ENCODE measurements at regions not wholly inside any gene's neighbourhood (a gene's known extent, or its start where the extent isn't known, plus 50 kb on each side); places are given as distances from the start of the nearest gene placed in this dataset.

GRCh38 chr2:182616471-182617393 is 99.3 kb upstream of the DNAJC10 start (continued):
- TF ChIP-seq ZBTB40 (IDR thresholded peaks at IDR 0.05) (no peak), ZBTB40 (CRISPR knock-in tag; IDR thresholded peaks at IDR 0.05) (no peak), KLF1 (tag; IDR thresholded peaks at IDR 0.05) (no peak), ZNF449 (CRISPR knock-in tag; IDR thresholded peaks at IDR 0.05) (no peak), TRIM25 (IDR thresholded peaks at IDR 0.05; ENCODE audit: borderline replicate concordance) (no peak), CTCFL (IDR thresholded peaks at IDR 0.05; ENCODE audit: borderline replicate concordance, insufficient read depth, low read depth, low read length, poor library complexity, severe bottlenecking) (no peak), TFE3 (CRISPR knock-in tag; IDR thresholded peaks at IDR 0.05) (no peak), BRCA1 (IDR thresholded peaks at IDR 0.05) (no peak), BRCA1 (CRISPR knock-in tag; IDR thresholded peaks at IDR 0.05) (no peak)

Data from K562 (cell line).